ENCODE measurements at regions not wholly inside any gene's neighbourhood (a gene's known extent, or its start where the extent isn't known, plus 50 kb on each side); places are given as distances from the start of the nearest gene placed in this dataset.
"Not testable (repeated sequence)": the region's sequence is repeated elsewhere in the genome, so short reads cannot be mapped to it uniquely, and the experiment has no call there.

- H3K36me3 ChIP-seq; H3K27me3 ChIP-seq; intact Hi-C loops (cut with DNase I); DNase-seq; H3K4me1 ChIP-seq; H3K27ac ChIP-seq; H3K9me3 ChIP-seq; H3K4me3 ChIP-seq (replicated peaks in 1 of 3): not testable (repeated sequence)
- 68 to 76% methylated on average over 3 to 4 of the region's 6 CpGs for WGBS, 2 donors
These were observed 110.1 kb downstream of the POTEH start for GRCh38 chr22:15799935-15800334.

- H3K36me3 ChIP-seq; H3K27ac ChIP-seq; H3K4me3 ChIP-seq (replicated peaks in 1 of 3); intact Hi-C loops (cut with DNase I); DNase-seq; H3K4me1 ChIP-seq; H3K9me3 ChIP-seq; H3K27me3 ChIP-seq: not testable (repeated sequence)
- WGBS, 2 donors, result 40 to 43% methylated on average over 1 of the region's 1 CpG
These were observed 121.3 kb downstream of the POTEH start for GRCh38 chr22:15811141-15811540.

- intact Hi-C loops (cut with DNase I); DNase-seq; H3K36me3 ChIP-seq; H3K4me1 ChIP-seq; H3K4me3 ChIP-seq (replicated peaks in 1 of 3); H3K27me3 ChIP-seq; H3K27ac ChIP-seq; H3K9me3 ChIP-seq: not testable (repeated sequence)
- WGBS, 2 donors, result no CpG with 5 or more reads among the region's 5 CpGs
These were observed 126.0 kb downstream of the POTEH start for GRCh38 chr22:15815783-15816182.

- DNase-seq; H3K4me1 ChIP-seq; H3K9me3 ChIP-seq; intact Hi-C loops (cut with DNase I); H3K36me3 ChIP-seq; H3K4me3 ChIP-seq (replicated peaks in 1 of 3); H3K27me3 ChIP-seq; H3K27ac ChIP-seq: not testable (repeated sequence)
- WGBS, 2 donors, result 100% methylated on average over 1 of the region's 3 CpGs; no CpG with 5 or more reads in 1 of the 2 donors
These were observed 126.6 kb downstream of the POTEH start for GRCh38 chr22:15816470-15816869.

DNA sequence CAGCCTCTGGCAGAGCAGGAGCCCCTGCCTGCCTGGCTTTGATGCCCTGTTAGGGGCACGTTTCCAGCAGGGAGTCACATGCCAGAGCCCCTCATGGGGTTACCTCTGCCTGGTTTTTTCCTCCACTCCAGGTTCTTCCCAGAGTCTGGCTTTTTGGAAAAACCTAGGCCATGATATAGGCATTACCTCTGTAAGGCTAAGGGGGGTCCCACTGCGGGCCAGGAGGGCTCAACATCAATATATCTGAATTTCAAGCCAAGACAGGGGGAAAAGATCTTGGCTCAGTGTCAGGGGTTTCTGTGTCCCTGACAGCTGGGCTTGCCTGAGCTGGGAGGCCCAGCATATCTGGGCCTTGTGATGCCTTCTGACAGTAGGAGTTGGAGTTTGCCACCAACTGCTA is 127.4 kb downstream of the POTEH start:
- H3K27me3 ChIP-seq; H3K4me1 ChIP-seq; H3K4me3 ChIP-seq (replicated peaks in 1 of 3); intact Hi-C loops (cut with DNase I); H3K36me3 ChIP-seq; H3K9me3 ChIP-seq; H3K27ac ChIP-seq; DNase-seq: not testable (repeated sequence)
- 35 to 43% methylated on average over 1 of the region's 2 CpGs for WGBS, 2 donors

DNA sequence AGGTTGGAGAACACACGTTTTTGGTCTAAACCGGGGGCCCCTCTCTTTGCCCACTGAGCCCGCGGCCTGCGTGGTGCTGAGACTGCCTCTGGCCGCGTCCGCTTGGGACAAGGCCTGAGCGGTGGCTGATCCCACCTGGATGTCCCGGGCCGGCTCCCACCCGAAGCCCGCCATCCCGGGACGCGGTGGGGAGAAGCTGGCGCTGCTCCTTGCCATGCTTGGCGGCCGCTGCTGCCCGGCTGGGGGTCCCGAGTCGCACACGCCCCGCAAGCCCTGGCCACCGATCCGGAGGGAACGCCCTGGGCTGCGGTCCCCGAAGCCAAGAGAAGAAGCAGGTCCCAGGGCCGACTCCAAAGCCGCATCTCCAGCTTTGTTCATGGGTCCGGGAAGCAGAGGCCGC is 130.1 kb downstream of the POTEH start:
- H3K36me3 ChIP-seq; H3K27me3 ChIP-seq; H3K4me1 ChIP-seq; H3K9me3 ChIP-seq; H3K4me3 ChIP-seq (replicated peaks in 1 of 3); intact Hi-C loops (cut with DNase I); DNase-seq; H3K27ac ChIP-seq: not testable (repeated sequence)
- WGBS, 2 donors, result no CpG with 5 or more reads among the region's 33 CpGs

GRCh38 chr22:15821088-15821487 is 131.3 kb downstream of the POTEH start:
- H3K4me1 ChIP-seq; H3K9me3 ChIP-seq; H3K27me3 ChIP-seq; H3K4me3 ChIP-seq (replicated peaks in 1 of 3); H3K36me3 ChIP-seq; DNase-seq; H3K27ac ChIP-seq; intact Hi-C loops (cut with DNase I): not testable (repeated sequence)
- no CpG with 5 or more reads among the region's 32 CpGs for WGBS, 2 donors

- H3K4me3 ChIP-seq (replicated peaks in 1 of 3); H3K36me3 ChIP-seq; H3K9me3 ChIP-seq; H3K27ac ChIP-seq; H3K27me3 ChIP-seq; DNase-seq; H3K4me1 ChIP-seq; intact Hi-C loops (cut with DNase I): not testable (repeated sequence)
- WGBS, 2 donors, result no CpG with 5 or more reads among the region's 22 CpGs
These were observed 132.2 kb downstream of the POTEH start for GRCh38 chr22:15822001-15822400.

DNA sequence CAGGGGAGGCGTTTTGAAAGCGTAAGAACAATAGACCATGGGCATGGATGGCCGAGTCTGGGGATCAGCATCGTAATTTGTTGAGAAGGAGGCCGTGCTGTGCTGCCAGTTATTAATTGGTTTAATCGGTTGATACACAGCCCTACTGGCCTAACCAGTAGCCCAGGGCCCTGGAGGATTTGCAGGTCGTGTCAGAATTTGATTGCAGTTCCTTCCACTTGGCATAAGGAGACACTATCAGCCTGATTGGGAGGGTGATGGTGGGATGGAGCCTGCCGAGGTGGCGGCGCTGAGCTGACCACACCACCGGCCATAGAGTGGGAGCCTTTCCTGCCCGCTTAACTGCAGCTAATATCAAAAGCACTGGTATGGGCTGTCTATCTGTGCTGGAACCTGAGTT is 133.4 kb downstream of the POTEH start:
- WGBS, 2 donors, result 65 to 84% methylated on average over 5 of the region's 12 CpGs
- H3K36me3 ChIP-seq; intact Hi-C loops (cut with DNase I); DNase-seq; H3K4me3 ChIP-seq (replicated peaks in 1 of 3); H3K4me1 ChIP-seq; H3K27me3 ChIP-seq; H3K9me3 ChIP-seq; H3K27ac ChIP-seq: not testable (repeated sequence)

DNA sequence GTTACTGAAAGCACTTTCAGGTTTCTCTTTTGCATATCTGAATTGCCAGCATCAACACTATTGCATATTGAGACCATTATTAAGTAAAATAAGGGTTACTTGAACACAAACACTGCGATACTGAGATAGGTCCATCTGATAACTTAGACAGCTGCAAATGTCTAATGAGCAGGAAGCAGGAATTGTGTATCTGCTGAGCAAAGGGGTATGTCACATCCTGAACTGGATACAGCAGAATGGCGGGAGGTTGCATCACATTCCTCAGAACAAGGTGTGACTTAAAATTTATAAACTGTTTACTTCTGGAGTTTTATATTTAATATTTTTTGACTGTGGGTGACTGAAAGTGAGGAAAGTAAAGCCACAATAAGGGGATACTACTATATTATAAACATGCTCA is 142.4 kb downstream of the POTEH start:
- intact Hi-C loops (cut with DNase I); DNase-seq; H3K36me3 ChIP-seq; H3K27ac ChIP-seq; H3K4me1 ChIP-seq; H3K9me3 ChIP-seq; H3K4me3 ChIP-seq (replicated peaks in 1 of 3); H3K27me3 ChIP-seq: not testable (repeated sequence)
- WGBS, 2 donors, result 72 to 85% methylated on average over 2 of the region's 2 CpGs

GRCh38 chr22:15835729-15836128 is 145.9 kb downstream of the POTEH start:
- not testable (repeated sequence) for H3K36me3 ChIP-seq
- 58 to 69% methylated on average over 8 to 9 of the region's 9 CpGs for WGBS, 2 donors

DNA sequence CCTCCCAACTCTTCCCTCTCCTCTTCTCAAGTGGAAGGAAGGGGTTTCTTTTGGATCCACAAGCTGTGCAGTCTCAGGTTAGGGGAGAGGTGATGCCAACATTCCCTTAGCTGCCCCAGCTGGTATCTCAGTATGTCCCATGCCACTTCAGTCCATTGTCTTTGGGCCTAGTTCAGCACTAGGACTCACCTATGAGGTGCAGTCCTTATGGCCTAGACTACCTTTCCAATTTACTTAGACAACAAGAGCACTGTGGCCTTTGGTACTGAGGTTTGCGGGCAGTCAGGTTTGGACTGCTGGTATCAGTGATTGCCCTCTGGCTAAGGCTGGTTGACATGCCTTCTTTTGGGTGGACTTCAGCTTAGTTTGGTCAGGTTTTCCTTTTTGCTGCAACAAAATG is 159.9 kb downstream of the POTEH start:
- WGBS, 2 donors, result 83% methylated on average over 1 of the region's 1 CpG; no CpG with 5 or more reads in 1 of the 2 donors

More at GRCh38 chr22:15835729-15836128, 145.9 kb downstream of the POTEH start:
- intact Hi-C loops (cut with DNase I); H3K4me1 ChIP-seq; H3K9me3 ChIP-seq; H3K27me3 ChIP-seq; DNase-seq; H3K27ac ChIP-seq; H3K4me3 ChIP-seq (replicated peaks in 1 of 3): not testable (repeated sequence)

GRCh38 chr22:15853716-15854373 is 164.0 kb downstream of the POTEH start:
- H3K4me1 ChIP-seq; H3K27ac ChIP-seq; intact Hi-C loops (cut with DNase I); H3K36me3 ChIP-seq; H3K9me3 ChIP-seq; H3K4me3 ChIP-seq (replicated peaks in 1 of 3); H3K27me3 ChIP-seq; DNase-seq: not testable (repeated sequence)
- WGBS, 2 donors, result 76 to 90% methylated on average over 7 to 10 of the region's 23 CpGs

More for the DNA sequence above, 159.9 kb downstream of the POTEH start:
- H3K27me3 ChIP-seq; H3K4me1 ChIP-seq; DNase-seq; intact Hi-C loops (cut with DNase I); H3K27ac ChIP-seq; H3K9me3 ChIP-seq; H3K36me3 ChIP-seq; H3K4me3 ChIP-seq (replicated peaks in 1 of 3): not testable (repeated sequence)
